ENCODE measurements at regions not wholly inside any gene's neighbourhood (a gene's known extent, or its start where the extent isn't known, plus 50 kb on each side); places are given as distances from the start of the nearest gene placed in this dataset.

DNA sequence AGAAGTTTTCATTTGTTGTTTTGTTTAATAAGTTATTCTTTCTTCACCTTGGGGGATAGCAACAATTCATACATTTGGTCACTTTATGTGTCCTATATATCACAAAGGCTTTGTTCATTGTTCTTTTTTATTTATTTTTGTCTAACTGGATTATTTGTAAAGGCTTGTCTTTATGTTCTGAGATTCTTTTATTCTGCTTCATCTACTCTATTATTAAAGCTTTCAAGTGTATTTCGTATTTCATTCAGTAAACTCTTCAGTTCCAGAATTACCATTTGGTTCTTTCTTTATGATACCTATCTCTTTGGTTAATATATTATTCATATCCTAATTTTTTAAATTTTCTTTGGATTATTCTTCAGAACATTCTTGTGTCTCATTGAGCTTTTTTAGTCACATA is 942.9 kb downstream of the ANKRD7 start:
- no peaks in the 10 kb centered on the region for H3K36me3 ChIP-seq (ENCODE audit: control insufficient read depth, insufficient read depth, low read length)

DNA sequence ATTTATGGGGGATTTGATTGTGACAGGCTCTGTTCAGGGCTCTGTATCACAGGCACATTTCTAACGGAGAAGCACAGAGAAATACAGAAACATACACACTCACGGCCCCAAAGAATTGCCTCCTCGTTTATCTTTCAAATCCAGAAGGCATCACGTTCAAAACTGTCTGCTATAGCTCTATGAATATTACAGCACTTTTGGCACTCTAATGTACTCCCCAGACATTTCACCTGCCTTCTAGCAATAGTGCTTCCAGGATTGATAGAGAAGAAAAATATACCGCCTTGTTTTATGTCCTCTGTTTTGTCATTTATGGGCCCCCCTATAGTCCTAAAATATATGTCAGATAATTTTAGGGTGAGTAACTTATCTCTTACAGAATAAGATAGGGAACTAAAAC is 947.5 kb downstream of the ANKRD7 start:
- Histone ChIP-seq H3K4me3 (ENCODE audit: low read depth, low read length) (no peak overlapping the region), H3K27me3 (ENCODE audit: control insufficient read depth, insufficient read depth, low read length) (no peaks in the 10 kb centered on the region), H3K4me1 (ENCODE audit: control insufficient read depth, insufficient read depth, low read length) (peaks cover 2% of the 10 kb centered on the region), H3K9me3 (ENCODE audit: control insufficient read depth, insufficient read depth, low read length) (no peaks in the 10 kb centered on the region), H3K9ac (ENCODE audit: low read depth, low read length) (no peak overlapping the region), H3K36me3 (ENCODE audit: control insufficient read depth, insufficient read depth, low read length) (no peaks in the 10 kb centered on the region)

More for the DNA sequence above, 942.9 kb downstream of the ANKRD7 start:
- Histone ChIP-seq H3K4me1 (ENCODE audit: control insufficient read depth, insufficient read depth, low read length) (no peaks in the 10 kb centered on the region), H3K27me3 (ENCODE audit: control insufficient read depth, insufficient read depth, low read length) (no peaks in the 10 kb centered on the region), H3K9me3 (ENCODE audit: control insufficient read depth, insufficient read depth, low read length) (no peaks in the 10 kb centered on the region), H3K4me3 (ENCODE audit: low read depth, low read length) (no peak overlapping the region), H3K9ac (ENCODE audit: low read depth, low read length) (no peak overlapping the region)

DNA sequence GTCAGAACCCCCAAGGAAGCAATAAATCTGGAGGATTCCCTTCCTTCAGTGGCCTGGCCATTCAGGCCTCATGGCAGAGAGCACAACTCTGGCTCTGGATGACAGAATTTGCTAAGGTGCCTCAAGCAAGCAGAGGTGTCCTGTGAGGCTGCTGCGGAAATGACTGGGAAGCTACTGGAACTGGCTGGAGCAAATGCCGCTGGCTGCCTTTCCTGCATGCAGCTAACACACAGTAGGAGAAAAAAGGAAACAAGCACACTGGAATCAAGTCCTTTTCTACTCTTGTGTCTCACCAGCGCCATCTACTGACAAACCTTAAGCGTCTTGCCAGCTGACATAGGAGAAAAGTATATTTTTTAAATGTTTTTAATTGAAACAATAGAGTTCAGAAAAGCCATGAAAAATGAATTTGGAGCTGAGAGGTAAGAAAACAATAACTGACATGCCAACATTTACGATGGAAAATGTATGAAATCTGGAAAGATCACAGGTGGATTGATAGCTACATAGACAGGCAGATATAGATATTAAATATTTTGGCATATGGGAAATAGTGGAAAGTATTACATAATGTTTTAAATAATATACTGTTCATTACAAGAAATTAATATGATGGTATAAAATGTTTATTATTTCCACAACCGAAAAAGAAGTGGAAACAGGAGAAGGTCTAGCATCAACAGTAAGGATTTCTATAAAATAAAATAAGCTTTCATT is 951.6 kb downstream of the ANKRD7 start:
- Histone ChIP-seq H3K9me3 (ENCODE audit: control insufficient read depth, insufficient read depth, low read length) (no peaks in the 10 kb centered on the region), H3K4me3 (ENCODE audit: low read depth, low read length) (no peak overlapping the region), H3K27me3 (ENCODE audit: control insufficient read depth, insufficient read depth, low read length) (no peaks in the 10 kb centered on the region), H3K36me3 (ENCODE audit: control insufficient read depth, insufficient read depth, low read length) (no peaks in the 10 kb centered on the region), H3K4me1 (ENCODE audit: control insufficient read depth, insufficient read depth, low read length) (peaks cover 5% of the 10 kb centered on the region), H3K9ac (ENCODE audit: low read depth, low read length) (no peak overlapping the region)

DNA sequence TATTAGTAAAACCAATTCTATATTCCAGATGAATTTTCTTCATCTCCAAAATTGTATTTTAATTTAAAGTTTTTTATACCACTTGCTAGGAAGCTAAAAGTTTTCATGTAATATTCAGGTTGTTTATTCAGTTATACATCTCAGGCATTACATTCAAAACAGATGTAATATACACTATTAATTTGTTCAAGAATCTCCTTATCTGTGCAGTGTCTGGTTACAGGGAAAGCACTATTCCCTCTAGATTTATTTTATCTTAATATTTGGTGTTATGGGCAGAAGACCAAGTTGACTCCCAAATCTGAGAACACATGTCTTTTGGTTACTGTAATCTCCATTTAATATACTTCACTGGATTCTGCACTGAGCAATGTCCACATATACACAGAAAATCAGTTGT is 953.4 kb downstream of the ANKRD7 start:
- Histone ChIP-seq H3K9ac (ENCODE audit: low read depth, low read length) (no peak overlapping the region), H3K36me3 (ENCODE audit: control insufficient read depth, insufficient read depth, low read length) (no peaks in the 10 kb centered on the region), H3K9me3 (ENCODE audit: control insufficient read depth, insufficient read depth, low read length) (no peaks in the 10 kb centered on the region), H3K4me1 (ENCODE audit: control insufficient read depth, insufficient read depth, low read length) (peaks cover 5% of the 10 kb centered on the region), H3K27me3 (ENCODE audit: control insufficient read depth, insufficient read depth, low read length) (no peaks in the 10 kb centered on the region), H3K4me3 (ENCODE audit: low read depth, low read length) (no peak overlapping the region)

DNA sequence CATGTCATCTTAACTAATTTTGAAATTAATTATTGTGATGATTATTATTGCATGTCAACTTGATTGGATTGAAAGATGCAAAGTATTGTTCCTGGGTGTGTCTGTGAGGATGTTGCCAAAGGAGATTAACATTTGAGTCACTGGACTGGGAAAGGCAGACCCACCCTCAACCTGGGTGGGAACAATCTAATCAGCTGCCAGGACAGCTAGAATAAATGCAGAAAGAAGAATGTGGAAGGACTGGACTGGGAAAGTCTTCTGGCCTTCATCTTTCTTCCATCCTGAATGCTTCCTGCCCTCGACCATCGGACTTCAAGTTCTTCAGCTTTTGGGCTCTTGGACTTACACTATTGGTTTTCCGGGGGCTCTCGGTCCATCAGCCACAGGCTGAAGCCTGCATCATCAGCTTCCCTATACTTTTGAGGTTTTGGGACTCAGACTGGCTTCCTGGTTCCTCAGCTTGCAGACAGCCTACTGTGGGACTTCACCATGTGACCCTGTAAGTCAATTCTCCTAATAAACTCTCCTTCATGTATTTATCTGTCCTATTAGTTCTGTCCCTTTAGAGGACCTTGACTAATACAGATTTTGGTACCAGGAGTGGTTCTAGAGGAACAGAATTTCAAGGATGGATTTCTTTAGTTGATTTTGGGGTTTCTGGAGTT is 959.8 kb downstream of the ANKRD7 start:
- Histone ChIP-seq H3K36me3 (ENCODE audit: control insufficient read depth, insufficient read depth, low read length) (no peaks in the 10 kb centered on the region), H3K4me1 (ENCODE audit: control insufficient read depth, insufficient read depth, low read length) (no peaks in the 10 kb centered on the region), H3K4me3 (ENCODE audit: low read depth, low read length) (no peak overlapping the region), H3K27me3 (ENCODE audit: control insufficient read depth, insufficient read depth, low read length) (no peaks in the 10 kb centered on the region), H3K9ac (ENCODE audit: low read depth, low read length) (no peak overlapping the region), H3K9me3 (ENCODE audit: control insufficient read depth, insufficient read depth, low read length) (no peaks in the 10 kb centered on the region)

DNA sequence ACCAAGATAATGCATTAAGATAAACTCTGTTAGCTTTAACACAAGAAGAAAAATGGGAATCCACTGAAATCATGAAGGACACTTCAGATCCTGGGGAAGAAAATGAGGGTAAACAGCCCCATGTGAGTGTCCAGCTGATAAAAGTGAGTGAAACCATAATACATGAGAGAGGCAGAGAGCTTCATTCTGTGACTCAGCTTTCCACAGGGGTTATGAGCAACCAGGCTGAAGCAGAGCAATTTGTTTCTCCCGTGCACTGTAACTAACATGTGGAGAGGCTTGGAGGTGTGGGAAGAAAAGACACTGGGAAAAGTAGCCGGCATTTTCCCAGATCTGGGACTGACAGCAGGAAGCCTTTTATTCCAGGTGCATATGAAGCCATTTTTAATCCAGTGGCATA is 971.7 kb downstream of the ANKRD7 start:
- Histone ChIP-seq H3K36me3 (ENCODE audit: control insufficient read depth, insufficient read depth, low read length) (no peaks in the 10 kb centered on the region), H3K4me3 (ENCODE audit: low read depth, low read length) (no peak overlapping the region), H3K9ac (ENCODE audit: low read depth, low read length) (no peak overlapping the region), H3K9me3 (ENCODE audit: control insufficient read depth, insufficient read depth, low read length) (no peaks in the 10 kb centered on the region), H3K27me3 (ENCODE audit: control insufficient read depth, insufficient read depth, low read length) (no peaks in the 10 kb centered on the region), H3K4me1 (ENCODE audit: control insufficient read depth, insufficient read depth, low read length) (no peaks in the 10 kb centered on the region)

DNA sequence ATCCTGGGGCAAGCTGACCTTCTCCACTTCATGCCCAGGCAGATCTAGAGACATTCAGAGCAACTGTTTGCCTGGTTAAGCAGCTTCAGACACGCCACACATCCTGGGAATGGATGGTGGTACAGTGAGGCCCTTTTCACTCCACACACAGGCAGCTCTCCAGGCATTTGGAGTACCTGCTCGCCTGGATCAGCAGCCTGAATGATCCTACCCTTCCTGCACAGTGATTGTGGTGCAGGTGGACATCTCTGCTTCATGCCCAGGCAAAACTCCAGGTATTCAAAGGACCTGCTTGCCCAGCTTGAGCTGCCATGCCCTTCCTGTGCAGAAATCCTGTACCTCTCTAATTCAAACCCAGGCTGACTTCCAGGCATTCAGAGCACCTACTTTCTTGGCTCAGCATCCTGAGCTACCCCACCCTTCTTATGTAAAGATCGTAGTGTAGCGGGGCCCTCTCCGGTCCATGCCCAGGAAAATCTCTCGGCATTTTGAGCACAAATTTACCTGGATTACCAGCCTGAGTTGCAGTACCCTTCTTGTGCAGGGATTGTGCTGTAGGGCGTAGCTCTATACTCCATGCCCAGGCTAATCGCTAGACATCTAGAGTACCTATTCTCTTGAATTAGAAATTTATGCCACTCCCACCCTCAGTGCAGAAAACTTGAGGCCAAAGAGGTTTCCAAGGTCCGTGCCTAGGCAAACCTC is 972.8 kb downstream of the ANKRD7 start:
- Histone ChIP-seq H3K9me3 (ENCODE audit: control insufficient read depth, insufficient read depth, low read length) (no peaks in the 10 kb centered on the region), H3K27me3 (ENCODE audit: control insufficient read depth, insufficient read depth, low read length) (no peaks in the 10 kb centered on the region), H3K9ac (ENCODE audit: low read depth, low read length) (no peak overlapping the region), H3K36me3 (ENCODE audit: control insufficient read depth, insufficient read depth, low read length) (no peaks in the 10 kb centered on the region), H3K4me1 (ENCODE audit: control insufficient read depth, insufficient read depth, low read length) (no peaks in the 10 kb centered on the region), H3K4me3 (ENCODE audit: low read depth, low read length) (no peak overlapping the region)

DNA sequence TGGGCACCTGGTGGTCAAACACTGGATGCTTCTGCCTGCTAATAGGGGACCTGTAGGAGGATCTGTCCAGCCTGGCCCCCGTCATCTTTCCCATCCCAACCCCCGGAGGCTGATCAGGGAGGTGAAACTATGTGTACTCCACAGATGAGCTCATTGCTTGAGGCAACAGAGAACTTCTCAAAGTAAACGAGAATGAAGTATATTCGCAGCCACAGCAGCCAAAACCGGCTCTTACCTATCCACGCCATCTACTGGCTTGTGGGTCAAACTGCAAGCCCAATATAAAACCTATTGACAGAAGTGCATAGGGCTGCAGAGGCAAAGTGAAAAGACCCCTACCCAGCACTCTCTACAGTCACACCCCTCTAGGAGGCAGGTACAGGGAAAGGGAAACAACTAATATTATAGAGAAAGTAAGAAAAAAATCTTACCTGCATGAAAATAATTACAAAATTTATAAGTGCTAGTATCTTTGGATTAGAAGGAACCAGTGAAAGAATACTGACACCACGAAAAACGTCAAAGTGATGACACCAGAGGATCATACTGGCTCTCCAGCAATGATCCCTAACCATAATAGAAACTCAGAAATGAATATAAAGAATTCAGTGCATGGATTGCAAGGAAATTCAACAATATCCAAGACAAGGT is 973.5 kb downstream of the ANKRD7 start:
- no peak overlapping the region for H3K4me3 ChIP-seq (ENCODE audit: low read depth, low read length)
- H3K9ac ChIP-seq (ENCODE audit: low read depth, low read length), result no peak overlapping the region
- no peaks in the 10 kb centered on the region for H3K36me3 ChIP-seq (ENCODE audit: control insufficient read depth, insufficient read depth, low read length)
- no peaks in the 10 kb centered on the region for H3K27me3 ChIP-seq (ENCODE audit: control insufficient read depth, insufficient read depth, low read length)
- no peaks in the 10 kb centered on the region for H3K4me1 ChIP-seq (ENCODE audit: control insufficient read depth, insufficient read depth, low read length)
- H3K9me3 ChIP-seq (ENCODE audit: control insufficient read depth, insufficient read depth, low read length), result no peaks in the 10 kb centered on the region

DNA sequence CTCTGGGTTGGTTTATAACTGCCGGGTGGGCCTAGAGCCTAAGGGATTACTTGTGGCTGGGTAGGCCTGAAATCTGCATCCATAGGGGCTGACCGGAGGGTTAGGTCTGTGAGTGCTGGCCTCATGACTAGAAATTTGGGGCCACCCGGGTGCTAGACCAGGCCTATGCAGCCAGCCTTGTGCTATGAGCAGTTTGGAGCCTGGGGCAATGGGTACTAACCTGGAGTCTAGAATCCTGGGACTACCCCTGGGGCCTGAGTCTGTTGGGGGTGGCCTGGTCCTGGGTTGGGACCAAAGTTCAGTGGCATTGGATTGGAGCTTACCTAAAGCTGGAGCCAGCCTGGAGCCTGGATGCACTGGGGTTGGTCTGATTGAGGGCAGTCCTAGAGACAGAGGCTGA is 995.2 kb downstream of the ANKRD7 start:
- H3K4me1 ChIP-seq (ENCODE audit: control insufficient read depth, insufficient read depth, low read length), result no peaks in the 10 kb centered on the region
- H3K9ac ChIP-seq (ENCODE audit: low read depth, low read length), result no peak overlapping the region
- H3K9me3 ChIP-seq (ENCODE audit: control insufficient read depth, insufficient read depth, low read length), result no peaks in the 10 kb centered on the region
- no peaks in the 10 kb centered on the region for H3K27me3 ChIP-seq (ENCODE audit: control insufficient read depth, insufficient read depth, low read length)
- no peak overlapping the region for H3K4me3 ChIP-seq (ENCODE audit: low read depth, low read length)
- no peaks in the 10 kb centered on the region for H3K36me3 ChIP-seq (ENCODE audit: control insufficient read depth, insufficient read depth, low read length)

DNA sequence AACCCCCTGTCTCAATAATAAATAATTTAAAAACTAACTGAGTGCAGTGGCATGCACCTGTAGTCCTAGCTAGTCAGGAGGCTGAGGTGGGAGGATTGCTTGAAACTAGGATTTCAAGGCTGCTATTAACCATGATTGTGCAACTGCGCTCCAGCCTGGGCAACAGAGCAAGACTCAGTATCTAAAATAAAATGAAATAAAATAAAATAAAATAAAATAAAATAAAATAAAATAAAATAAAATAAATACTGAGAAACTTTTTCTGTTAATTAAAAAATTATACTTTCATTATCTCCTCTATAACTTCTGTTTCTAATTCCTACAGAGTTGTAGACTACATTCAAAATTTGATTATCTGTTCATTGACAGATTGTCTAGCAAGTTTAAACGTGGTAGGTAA is 999.4 kb downstream of the ANKRD7 start:
- Histone ChIP-seq H3K4me1 (ENCODE audit: control insufficient read depth, insufficient read depth, low read length) (no peaks in the 10 kb centered on the region), H3K4me3 (ENCODE audit: low read depth, low read length) (no peak overlapping the region)

DNA sequence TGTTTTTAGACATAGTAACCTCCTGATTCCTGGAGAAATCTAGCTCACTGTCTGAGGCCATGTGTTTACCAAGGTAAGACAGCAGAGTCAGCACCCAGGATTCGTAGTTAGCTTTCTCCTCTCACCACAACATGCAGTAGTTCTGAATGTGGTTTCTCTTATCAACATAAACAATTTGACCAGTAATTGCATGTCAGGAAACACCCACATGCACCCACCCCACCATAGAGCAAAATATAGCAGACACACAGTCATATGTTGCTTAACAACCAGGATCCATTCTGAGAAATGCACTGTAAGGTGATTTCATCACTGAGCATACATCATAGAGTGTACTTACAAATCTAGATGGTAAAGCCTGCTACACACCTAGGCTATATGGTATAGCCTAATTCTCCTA is 1004.0 kb downstream of the ANKRD7 start:
- H3K36me3 ChIP-seq (ENCODE audit: control insufficient read depth, insufficient read depth, low read length), result no peaks in the 10 kb centered on the region
- H3K9me3 ChIP-seq (ENCODE audit: control insufficient read depth, insufficient read depth, low read length), result no peaks in the 10 kb centered on the region
- no peaks in the 10 kb centered on the region for H3K27me3 ChIP-seq (ENCODE audit: control insufficient read depth, insufficient read depth, low read length)
- no peak overlapping the region for H3K4me3 ChIP-seq (ENCODE audit: low read depth, low read length)
- H3K9ac ChIP-seq (ENCODE audit: low read depth, low read length), result no peak overlapping the region
- H3K4me1 ChIP-seq (ENCODE audit: control insufficient read depth, insufficient read depth, low read length), result no peaks in the 10 kb centered on the region

More for the DNA sequence above, 999.4 kb downstream of the ANKRD7 start:
- Histone ChIP-seq H3K36me3 (ENCODE audit: control insufficient read depth, insufficient read depth, low read length) (no peaks in the 10 kb centered on the region), H3K9ac (ENCODE audit: low read depth, low read length) (no peak overlapping the region), H3K27me3 (ENCODE audit: control insufficient read depth, insufficient read depth, low read length) (no peaks in the 10 kb centered on the region), H3K9me3 (ENCODE audit: control insufficient read depth, insufficient read depth, low read length) (no peaks in the 10 kb centered on the region)
